ENCODE measurements at regions not wholly inside any gene's neighbourhood (a gene's known extent, or its start where the extent isn't known, plus 50 kb on each side); places are given as distances from the start of the nearest gene placed in this dataset.
"Not testable (repeated sequence)": the region's sequence is repeated elsewhere in the genome, so short reads cannot be mapped to it uniquely, and the experiment has no call there.

GRCh38 chr5:69007726-69008368 lies 86.0 kb upstream of the SLC30A5 start:
- DNase-seq: peak; percentile 63

GRCh38 chr5:69010476-69010875 lies 83.3 kb upstream of the SLC30A5 start:
- DNase-seq: no peak

GRCh38 chr5:69011910-69012309 lies 81.9 kb upstream of the SLC30A5 start:
- DNase-seq: no peak

GRCh38 chr5:69013481-69013880 lies 80.3 kb upstream of the SLC30A5 start:
- DNase-seq: no peak

GRCh38 chr5:69014007-69014406 lies 79.8 kb upstream of the SLC30A5 start:
- not testable (repeated sequence) for DNase-seq

GRCh38 chr5:69019668-69020375 lies 74.0 kb upstream of the SLC30A5 start:
- DNase-seq: no peak

GRCh38 chr5:69024241-69024651 lies 69.6 kb upstream of the SLC30A5 start:
- peak; percentile 68 for DNase-seq

GRCh38 chr5:69029292-69029691 lies 64.5 kb upstream of the SLC30A5 start:
- no peak for DNase-seq

GRCh38 chr5:69030358-69031062 lies 63.3 kb upstream of the SLC30A5 start:
- peak; percentile 61 for DNase-seq

GRCh38 chr5:69032009-69032408 lies 61.8 kb upstream of the SLC30A5 start:
- DNase-seq: no peak

GRCh38 chr5:69033690-69034089 lies 60.1 kb upstream of the SLC30A5 start:
- DNase-seq: no peak

- no peak for DNase-seq
Observed at GRCh38 chr5:69034898-69035297, 58.9 kb upstream of the SLC30A5 start.

GRCh38 chr5:69035665-69036064 lies 58.1 kb upstream of the SLC30A5 start:
- no peak for DNase-seq

GRCh38 chr5:69038539-69038938 lies 55.3 kb upstream of the SLC30A5 start:
- DNase-seq: no peak

GRCh38 chr5:69039829-69040228 lies 54.0 kb upstream of the SLC30A5 start:
- no peak for DNase-seq

GRCh38 chr5:69042500-69042899 lies 51.3 kb upstream of the SLC30A5 start:
- DNase-seq: no peak

- peak; percentile 83 for DNase-seq
Observed at GRCh38 chr5:69042915-69043654, 50.7 kb upstream of the SLC30A5 start.

GRCh38 chr5:69043655-69043996 lies 50.2 kb upstream of the SLC30A5 start:
- no peak for DNase-seq
